ENCODE measurements at regions not wholly inside any gene's neighbourhood (a gene's known extent, or its start where the extent isn't known, plus 50 kb on each side); places are given as distances from the start of the nearest gene placed in this dataset.

DNA sequence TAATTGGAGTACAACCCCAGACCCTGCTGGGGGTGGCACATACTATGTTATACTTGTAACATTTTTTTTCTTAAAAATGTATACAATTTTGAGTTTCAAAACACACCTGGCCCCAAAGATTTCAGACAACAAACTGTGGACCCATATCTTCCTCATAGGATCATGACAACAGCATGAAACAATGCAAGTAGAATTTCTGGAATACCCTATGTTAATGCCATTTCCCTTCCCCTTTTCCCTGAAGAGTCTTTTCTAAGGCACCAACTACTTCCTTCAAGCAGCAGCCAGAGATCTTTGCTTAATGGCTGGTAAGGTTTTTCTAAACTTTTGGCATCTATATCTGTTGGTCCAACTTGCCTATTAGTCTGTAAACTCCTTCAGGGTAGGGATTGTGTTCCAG, 99.9 kb upstream of the SERBP1 start:
- Histone ChIP-seq H3K4ac (replicated peaks; ENCODE audit: insufficient read length, low read depth, low read length) (no peak overlapping the region), H4K91ac (replicated peaks; ENCODE audit: insufficient read length, low read length) (no peak overlapping the region), H4K8ac (ENCODE audit: extremely low read depth, insufficient read depth, low read length) (no peak overlapping the region), H2BK20ac (ENCODE audit: low read length) (no peak overlapping the region), H2BK12ac (ENCODE audit: low read depth, low read length) (no peak overlapping the region), H4K5ac (ENCODE audit: insufficient read length, low read depth, low read length) (no peak overlapping the region), H3K4me3 (ENCODE audit: extremely low read depth in 1 of 4, insufficient read depth in 2 of 4, low read depth in 3 of 4, low read length in 4 of 4) (no peak overlapping the region), H3K27ac (ENCODE audit: low read depth, low read length) (no peak overlapping the region), H3K79me1 (ENCODE audit: low read depth, low read length) (no peaks in the 10 kb centered on the region), H3K79me2 (ENCODE audit: control insufficient read depth in 1 of 2, insufficient read depth in 2 of 2, low read length in 2 of 2) (no peaks in the 10 kb centered on the region), H3K9ac (replicated peaks in 1 of 4; ENCODE audit: extremely low read depth in 1 of 4, low read depth in 3 of 4, low read length in 3 of 4) (no peak overlapping the region), H2BK120ac (replicated peaks; ENCODE audit: low read depth, low read length) (no peak overlapping the region), H4K20me1 (replicated peaks in 1 of 2; ENCODE audit: control insufficient read depth in 1 of 2, insufficient read depth in 2 of 2, low read length in 2 of 2) (no peaks in the 10 kb centered on the region), H2BK5ac (ENCODE audit: low read depth, low read length) (no peak overlapping the region), H3K4me1 (replicated peaks in 1 of 4; ENCODE audit: control insufficient read depth in 3 of 4, insufficient read depth in 4 of 4, low read length in 3 of 4) (no peaks in the 10 kb centered on the region), H3K36me3 (ENCODE audit: control insufficient read depth in 2 of 4, insufficient read depth in 4 of 4, low read length in 3 of 4) (no peaks in the 10 kb centered on the region), H3K56ac (replicated peaks; ENCODE audit: insufficient read length, low read depth, low read length) (no peak overlapping the region), H3K9me3 (ENCODE audit: insufficient read depth in 2 of 2, low read depth in 1 of 2, low read length in 1 of 2) (no peaks in the 10 kb centered on the region), H2AK5ac (ENCODE audit: low read depth, low read length) (no peak overlapping the region), H3K4me2 (ENCODE audit: insufficient read depth in 1 of 2, low read depth in 2 of 2, low read length in 2 of 2) (no peak overlapping the region), H2AFZ (ENCODE audit: low read length) (no peak overlapping the region), H3K14ac (ENCODE audit: insufficient read length) (no peak overlapping the region), H2BK15ac (ENCODE audit: low read length) (no peak overlapping the region), H3K23ac (ENCODE audit: insufficient read length) (no peak overlapping the region), H3K18ac (ENCODE audit: extremely low read depth, low read length) (no peak overlapping the region), H3K23me2 (ENCODE audit: low read depth, low read length) (no peaks in the 10 kb centered on the region), H3K27me3 (replicated peaks in 1 of 4; ENCODE audit: control insufficient read depth in 3 of 4, extremely low read depth in 1 of 4, insufficient read depth in 3 of 4, low read length in 3 of 4) (peaks cover 0 to 3% (median 0%) of the 10 kb centered on the region in 4 experiments; a peak in 1 of 7 replicates)
- CTCF ChIA-PET (ENCODE audit: partially characterized antibody), result interaction anchor here (3.8 kb wide), 1 partner anchor 231 kb away, joined by 17 read pairs; no protein-coding TSS in a partner anchor
- FAIRE-seq (no peak), DNase-seq (ENCODE audit: low read depth in 1 of 2, low spot score in 2 of 2) (no peak)
- TF ChIP-seq FOSL1 (IDR thresholded peaks at IDR 0.05; ENCODE audit: insufficient read depth, low read depth, low read length) (no peak), SIN3A (conservative IDR thresholded peaks at IDR 0.05 in 1 of 2, IDR thresholded peaks at IDR 0.05 in 1 of 2; ENCODE audit: low read depth in 1 of 2, low read length in 2 of 2) (no peak), ASH2L (IDR thresholded peaks at IDR 0.05; ENCODE audit: low read length) (no peak)
- POLR2A ChIA-PET (ENCODE audit: partially characterized antibody), result no interaction called here

Data from H1 (cell line).